Testis (tissue), 2 donors: ENCODE measurements at regions not wholly inside any gene's neighbourhood (a gene's known extent, or its start where the extent isn't known, plus 50 kb on each side); places are given as distances from the start of the nearest gene placed in this dataset.

Experiments
- DNase-seq: peaks from one replicate; pipeline ENCODE4 v3.0.0-alpha.2; 2019
- H3K27ac ChIP-seq, 2 donors: fragments of 200-600 bp; sonication (generic); one replicate each; pipeline ENCODE4 v1.5.1; 2019
- H3K27me3 ChIP-seq: fragments of 200-600 bp; sonication (generic); one replicate; pipeline ENCODE4 v1.5.1; 2019
- H3K36me3 ChIP-seq: fragments of 200-600 bp; sonication (generic); one replicate; pipeline ENCODE4 v1.5.1; 2017; ENCODE audit warnings: low read depth; ENCODE audit errors: missing control alignments
- H3K4me1 ChIP-seq: fragments of 200-600 bp; sonication (generic); one replicate; pipeline ENCODE4 v1.5.1; 2019
- H3K4me3 ChIP-seq, 2 donors: fragments of 200-600 bp; sonication (generic); one replicate each; pipeline ENCODE4 v1.5.1; 2017 to 2019
- H3K9me3 ChIP-seq: fragments of 200-600 bp; sonication (generic); one replicate; pipeline ENCODE4 v1.5.1; 2017
- CTCF ChIP-seq, 3 experiments: fragments of 450-650 bp in 2 of 3; fragments of 200-600 bp in 1 of 3; sonication (generic) in 1 of 3; IDR thresholded peaks; one replicate each; pipeline ENCODE4 v1.5.1; 2016 to 2019; ENCODE audit warnings: antibody characterized with exemption in 3 of 3, mild to moderate bottlenecking in 2 of 3, moderate library complexity in 1 of 3
- POLR2A ChIP-seq: fragments of 450-650 bp; IDR thresholded peaks from one replicate; pipeline ENCODE4 v1.6.1; 2017; ENCODE audit warnings: antibody characterized with exemption, mild to moderate bottlenecking, moderate library complexity
- WGBS, 2 donors: methylation state at CpG; one replicate each; pipeline ENCODE4 v1.1.5; 2018; 5-methylcytosine and 5-hydroxymethylcytosine counted together
- intact Hi-C: fragments of 100-400 bp; cut with DNase I; formaldehyde crosslinking; loops from one replicate; pipeline ENCODE4 v1.15.1; 2023; ENCODE audit warnings: low total_unique reads

GRCh38 chr6:115643762-115644161, 416.9 kb downstream of the FRK start:
- no peak overlapping the region for H3K4me3 ChIP-seq
- DNase-seq = no peak
- WGBS, 2 donors = 33 to 39% methylated on average over 2 of the region's 2 CpGs

GRCh38 chr6:115634887-115635286, 425.8 kb downstream of the FRK start:
- Histone ChIP-seq H3K4me1 (no peaks in the 10 kb centered on the region), H3K9me3 (no peaks in the 10 kb centered on the region), H3K4me3 (no peak overlapping the region), H3K27me3 (no peaks in the 10 kb centered on the region), H3K36me3 (no peaks in the 10 kb centered on the region), H3K27ac (no peak overlapping the region)
- intact Hi-C loops = no loop called here
- DNase-seq = no peak
- no peak for TF ChIP-seq CTCF (IDR thresholded peaks at IDR 0.05)
- no peak for TF ChIP-seq POLR2A

More at GRCh38 chr6:115643762-115644161, 416.9 kb downstream of the FRK start:
- intact Hi-C loops = no loop called here
- Histone ChIP-seq H3K27ac (no peak overlapping the region), H3K9me3 (no peaks in the 10 kb centered on the region), H3K4me1 (no peaks in the 10 kb centered on the region), H3K36me3 (no peaks in the 10 kb centered on the region), H3K27me3 (no peaks in the 10 kb centered on the region)
- TF ChIP-seq CTCF (IDR thresholded peaks at IDR 0.05) (no peak), POLR2A (no peak)

GRCh38 chr6:115634131-115634530, 426.6 kb downstream of the FRK start:
- no peak for DNase-seq
- H3K27ac ChIP-seq = no peak overlapping the region
- H3K9me3 ChIP-seq = no peaks in the 10 kb centered on the region
- TF ChIP-seq CTCF (IDR thresholded peaks at IDR 0.05) = no peak
- no peak for TF ChIP-seq POLR2A
- no peaks in the 10 kb centered on the region for H3K4me1 ChIP-seq
- WGBS, 2 donors = 62 to 95% methylated on average over 2 of the region's 2 CpGs
- H3K27me3 ChIP-seq = no peaks in the 10 kb centered on the region
- intact Hi-C loops = no loop called here
- H3K4me3 ChIP-seq = no peak overlapping the region
- no peaks in the 10 kb centered on the region for H3K36me3 ChIP-seq

- Histone ChIP-seq H3K36me3 (no peaks in the 10 kb centered on the region), H3K4me1 (no peaks in the 10 kb centered on the region), H3K27me3 (no peaks in the 10 kb centered on the region), H3K9me3 (no peaks in the 10 kb centered on the region), H3K27ac (no peak overlapping the region), H3K4me3 (no peak overlapping the region)
- intact Hi-C loops = no loop called here
- no peak for TF ChIP-seq CTCF (IDR thresholded peaks at IDR 0.05)
- no peak for TF ChIP-seq POLR2A
- no peak for DNase-seq
Measured at GRCh38 chr6:115631028-115631427, 429.7 kb downstream of the FRK start.

- Histone ChIP-seq H3K36me3 (no peaks in the 10 kb centered on the region), H3K4me3 (no peak overlapping the region), H3K27ac (no peak overlapping the region), H3K9me3 (no peaks in the 10 kb centered on the region), H3K27me3 (no peaks in the 10 kb centered on the region), H3K4me1 (no peaks in the 10 kb centered on the region)
- 87 to 89% methylated on average over 4 of the region's 4 CpGs for WGBS, 2 donors
- intact Hi-C loops = no loop called here
- TF ChIP-seq POLR2A (no peak), CTCF (IDR thresholded peaks at IDR 0.05) (no peak)
- no peak for DNase-seq
Measured at GRCh38 chr6:115630424-115631024, 430.2 kb downstream of the FRK start.
